ENCODE measurements at regions not wholly inside any gene's neighbourhood (a gene's known extent, or its start where the extent isn't known, plus 50 kb on each side); places are given as distances from the start of the nearest gene placed in this dataset.

DNA sequence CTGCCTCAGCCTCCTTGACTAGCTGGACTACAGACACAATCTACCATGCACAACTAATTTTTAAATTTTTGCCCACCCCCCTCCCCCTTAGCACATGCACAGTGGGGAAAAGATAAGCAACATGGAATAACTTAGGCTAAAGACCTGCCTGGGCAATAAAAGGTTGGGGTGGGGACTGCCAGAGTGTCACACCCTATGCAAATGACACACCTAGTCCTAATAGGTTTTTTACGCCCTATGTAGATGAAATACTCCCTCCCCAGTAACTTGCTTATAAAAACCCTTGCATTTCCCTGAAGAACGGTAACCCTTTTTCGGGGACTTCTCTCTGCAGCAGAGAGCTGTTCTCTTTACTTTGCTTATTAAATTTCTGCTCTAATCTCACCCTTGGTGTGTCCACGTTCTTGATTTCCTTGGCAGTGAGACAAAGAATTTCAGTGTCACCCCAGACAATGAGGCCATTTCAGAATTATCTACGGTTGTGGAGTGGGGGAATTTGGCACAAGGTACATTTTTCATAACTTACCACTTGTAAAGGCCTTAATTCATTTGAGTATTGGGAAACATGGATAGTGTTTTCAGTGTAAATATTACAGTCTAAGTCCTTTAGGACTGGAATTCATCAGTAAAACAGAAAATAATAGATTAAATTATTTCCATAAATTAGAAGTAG lies 109.2 kb downstream of the NOL4 start:
- TF ChIP-seq, protein P1, sequence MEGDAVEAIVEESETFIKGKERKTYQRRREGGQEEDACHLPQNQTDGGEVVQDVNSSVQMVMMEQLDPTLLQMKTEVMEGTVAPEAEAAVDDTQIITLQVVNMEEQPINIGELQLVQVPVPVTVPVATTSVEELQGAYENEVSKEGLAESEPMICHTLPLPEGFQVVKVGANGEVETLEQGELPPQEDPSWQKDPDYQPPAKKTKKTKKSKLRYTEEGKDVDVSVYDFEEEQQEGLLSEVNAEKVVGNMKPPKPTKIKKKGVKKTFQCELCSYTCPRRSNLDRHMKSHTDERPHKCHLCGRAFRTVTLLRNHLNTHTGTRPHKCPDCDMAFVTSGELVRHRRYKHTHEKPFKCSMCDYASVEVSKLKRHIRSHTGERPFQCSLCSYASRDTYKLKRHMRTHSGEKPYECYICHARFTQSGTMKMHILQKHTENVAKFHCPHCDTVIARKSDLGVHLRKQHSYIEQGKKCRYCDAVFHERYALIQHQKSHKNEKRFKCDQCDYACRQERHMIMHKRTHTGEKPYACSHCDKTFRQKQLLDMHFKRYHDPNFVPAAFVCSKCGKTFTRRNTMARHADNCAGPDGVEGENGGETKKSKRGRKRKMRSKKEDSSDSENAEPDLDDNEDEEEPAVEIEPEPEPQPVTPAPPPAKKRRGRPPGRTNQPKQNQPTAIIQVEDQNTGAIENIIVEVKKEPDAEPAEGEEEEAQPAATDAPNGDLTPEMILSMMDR (IDR thresholded peaks at IDR 0.05; ENCODE audit: low read length) = no peak
- TF ChIP-seq EZH2 (IDR thresholded peaks at IDR 0.05; ENCODE audit: borderline replicate concordance, low read length) = no peak

Measured in OCI-LY1 (cell line).